ENCODE measurements at regions not wholly inside any gene's neighbourhood (a gene's known extent, or its start where the extent isn't known, plus 50 kb on each side); places are given as distances from the start of the nearest gene placed in this dataset.

DNA sequence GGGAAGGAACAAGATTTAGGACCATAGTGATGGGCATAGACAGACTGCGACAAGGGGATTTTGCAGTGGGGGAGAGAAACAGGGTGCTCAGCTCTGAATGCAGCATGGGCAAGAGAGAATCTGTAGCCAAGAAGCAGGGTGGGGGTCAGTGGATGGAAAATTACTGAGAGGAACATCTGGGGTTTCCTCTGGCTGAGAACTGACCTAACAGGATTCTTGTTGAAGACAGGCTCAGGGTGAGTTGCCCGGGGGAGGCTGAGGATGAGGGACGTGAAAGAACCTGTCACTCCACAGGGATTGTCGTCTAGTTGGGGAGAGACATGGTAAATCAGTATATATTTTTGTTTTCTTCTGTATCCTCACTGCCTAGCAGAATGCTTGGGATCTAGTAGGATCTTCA, 118.7 kb upstream of the PEG3 start:
- TF ChIP-seq EZH2 (IDR thresholded peaks at IDR 0.05; ENCODE audit: insufficient read depth, poor library complexity, severe bottlenecking) (no peak), EZH2phosphoT487 (IDR thresholded peaks at IDR 0.05; ENCODE audit: insufficient read depth, low read depth) (no peak)

All from GM23248 (cell line).